GM12891 (cell line): ENCODE measurements at regions not wholly inside any gene's neighbourhood (a gene's known extent, or its start where the extent isn't known, plus 50 kb on each side); places are given as distances from the start of the nearest gene placed in this dataset.

ENCODE experiments used
- POLR2A ChIP-seq: IDR thresholded peaks from 2 replicates; pipeline ENCODE4 v1.6.1; 2011; ENCODE audit warnings: low read depth, low read length, control low read depth
- POLR2AphosphoS5 ChIP-seq: IDR thresholded peaks from 2 replicates; pipeline ENCODE4 v1.6.1; 2011; ENCODE audit warnings: low read depth, low read length, control low read depth
- SPI1 ChIP-seq: IDR thresholded peaks from 2 replicates; pipeline ENCODE4 v1.6.1; 2011; ENCODE audit warnings: low read depth, low read length, control low read depth

DNA sequence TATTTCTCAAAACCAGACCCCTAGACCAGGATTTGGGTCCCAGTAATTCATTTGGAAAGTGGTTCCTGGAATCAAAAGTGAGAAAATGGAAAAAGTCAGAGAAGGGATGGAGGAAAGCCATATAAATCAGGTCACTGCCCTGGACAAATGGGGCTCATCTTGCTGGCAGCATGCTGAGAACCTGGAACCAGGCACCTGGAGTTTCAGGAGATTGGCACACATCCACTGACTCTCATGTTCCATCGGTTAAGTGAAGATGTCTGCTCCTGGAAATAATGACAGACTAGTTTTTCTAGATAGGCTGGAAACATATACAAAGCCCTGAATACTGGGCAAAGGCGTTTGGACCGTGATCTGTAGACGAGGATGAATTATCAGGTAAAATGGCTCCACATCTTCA, 163.6 kb upstream of the HS3ST1 start:
- TF ChIP-seq POLR2A (no peak), POLR2AphosphoS5 (no peak), SPI1 (no peak)
